Common myeloid progenitor, CD34-positive (primary cell): ENCODE measurements at regions not wholly inside any gene's neighbourhood (a gene's known extent, or its start where the extent isn't known, plus 50 kb on each side); places are given as distances from the start of the nearest gene placed in this dataset.

Source experiments
- CTCF ChIA-PET: fragments of 350-600 bp; sonication (Branson Sonifier 250); formaldehyde crosslinking; loops from one replicate; lab custom pipeline; 2021; ENCODE audit warnings: antibody characterized with exemption; lab: Charles Lee
- POLR2A ChIA-PET: fragments of 350-600 bp; sonication (Branson Sonifier 250); formaldehyde crosslinking; loops from one replicate; lab custom pipeline; 2021; ENCODE audit warnings: antibody characterized with exemption; lab: Charles Lee
- DNase-seq, 3 donors: peaks; one replicate each; pipeline versions ENCODE4 v3.0.0 to v3.0.0-alpha.2; 2013
- H3K27ac ChIP-seq, 2 experiments: 1 replicate in 1 of 2; 2 replicates in 1 of 2; pipeline ENCODE4 v1.7.0; 2013; ENCODE audit warnings: inconsistent platforms in 2 of 2, low read length in 2 of 2, mild to moderate bottlenecking in 2 of 2, low read depth in 1 of 2, moderate library complexity in 1 of 2; ENCODE audit not compliant: severe bottlenecking in 2 of 2, insufficient read depth in 1 of 2, poor library complexity in 1 of 2
- H3K27me3 ChIP-seq, 5 experiments: replicated peaks in 2 of 5; 1 replicate in 3 of 5; 2 replicates in 2 of 5; pipeline versions ENCODE4 v1.6.1 to v1.7.0; 2013; ENCODE audit warnings: low read length in 4 of 5, mild to moderate bottlenecking in 2 of 5, moderate library complexity in 2 of 5, inconsistent platforms in 1 of 5; ENCODE audit not compliant: insufficient read depth in 5 of 5, control insufficient read depth in 4 of 5
- H3K36me3 ChIP-seq, 4 experiments: 1 replicate in 2 of 4; 2 replicates in 2 of 4; pipeline versions ENCODE4 v1.6.1 to v1.7.0; 2013; ENCODE audit warnings: low read length in 3 of 4, control low read depth in 1 of 4, mild to moderate bottlenecking in 1 of 4; ENCODE audit not compliant: control insufficient read depth in 4 of 4, insufficient read depth in 4 of 4
- H3K4me1 ChIP-seq, 4 experiments: 1 replicate in 3 of 4; 2 replicates in 1 of 4; pipeline versions ENCODE4 v1.6.1 to v1.7.1; 2013; ENCODE audit warnings: low read length in 3 of 4, mild to moderate bottlenecking in 3 of 4, control low read depth in 1 of 4, inconsistent platforms in 1 of 4, moderate library complexity in 1 of 4; ENCODE audit not compliant: control insufficient read depth in 4 of 4, insufficient read depth in 4 of 4; ENCODE audit errors: control extremely low read depth in 1 of 4
- H3K4me3 ChIP-seq, 7 experiments: 1 replicate in 4 of 7; 2 replicates in 3 of 7; pipeline versions ENCODE4 v1.5.1 to v1.7.0; 2013; ENCODE audit warnings: mild to moderate bottlenecking in 7 of 7, low read length in 6 of 7, moderate library complexity in 6 of 7, inconsistent platforms in 2 of 7, low read depth in 2 of 7, control low read depth in 1 of 7; ENCODE audit not compliant: insufficient read depth in 4 of 7, control insufficient read depth in 1 of 7; ENCODE audit errors: extremely low read depth in 1 of 7
- H3K9me3 ChIP-seq, 5 experiments: 1 replicate in 4 of 5; 2 replicates in 1 of 5; pipeline versions ENCODE4 v1.6.1 to v1.7.1; 2013; ENCODE audit warnings: low read length in 4 of 5, mild to moderate bottlenecking in 2 of 5, inconsistent platforms in 1 of 5, low read depth in 1 of 5, moderate library complexity in 1 of 5; ENCODE audit not compliant: control insufficient read depth in 4 of 5, insufficient read depth in 2 of 5; ENCODE audit errors: control extremely low read depth in 1 of 5
- WGBS: methylation state at CpG from one replicate; pipeline ENCODE4 v1.1.5; 2013; ENCODE audit not compliant: insufficient coverage; 5-methylcytosine and 5-hydroxymethylcytosine counted together

- Histone ChIP-seq H3K27ac (no peak overlapping the region), H3K4me1 (peaks cover 7 to 20% (median 17%) of the 10 kb centered on the region in 4 experiments), H3K4me3 (no peak overlapping the region), H3K27me3 (peaks cover 0 to 2% (median 0%) of the 10 kb centered on the region in 5 experiments), H3K36me3 (no peaks in the 10 kb centered on the region), H3K9me3 (peaks cover 0 to 3% (median 0%) of the 10 kb centered on the region in 5 experiments)
- POLR2A ChIA-PET = no interaction called here
- 100% methylated on average over 1 of the region's 1 CpG for WGBS
- no peak for DNase-seq
- CTCF ChIA-PET = no interaction called here
Measured at GRCh38 chrX:42930071-42930470, 152.1 kb upstream of the PPP1R2C start.

DNA sequence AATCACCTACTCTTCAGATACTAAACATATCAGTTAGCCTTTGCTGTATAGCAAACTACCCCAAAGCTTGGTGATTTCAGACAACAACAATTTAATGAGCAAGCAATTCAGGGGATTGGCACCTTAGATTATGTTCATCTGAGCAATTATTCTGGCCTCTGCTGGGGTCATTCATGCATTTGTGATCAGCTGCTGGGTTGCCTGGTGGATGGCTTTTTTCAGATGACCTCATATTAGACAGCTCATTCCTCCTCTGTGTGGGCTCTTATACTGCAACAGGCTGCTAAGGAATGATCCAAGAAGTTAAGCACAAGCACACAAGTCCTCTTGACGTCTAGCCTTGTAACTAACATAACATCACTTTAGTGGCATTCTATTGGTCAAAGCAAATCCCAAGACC, 153.0 kb upstream of the PPP1R2C start:
- DNase-seq = no peak
- WGBS = 71% methylated on average over 1 of the region's 1 CpG
- peaks cover 0 to 2% (median 0%) of the 10 kb centered on the region in 5 experiments for H3K27me3 ChIP-seq
- H3K36me3 ChIP-seq = no peaks in the 10 kb centered on the region
- ChIA-PET POLR2A (no interaction called here), CTCF (no interaction called here)
- peaks cover 0 to 3% (median 0%) of the 10 kb centered on the region in 5 experiments for H3K9me3 ChIP-seq
- no peak overlapping the region for H3K27ac ChIP-seq
- no peak overlapping the region for H3K4me3 ChIP-seq
- H3K4me1 ChIP-seq = peaks cover 9 to 23% (median 17%) of the 10 kb centered on the region in 4 experiments

- Histone ChIP-seq H3K4me3 (no peak overlapping the region), H3K4me1 (peaks cover 9 to 23% (median 17%) of the 10 kb centered on the region in 4 experiments), H3K9me3 (peaks cover 0 to 3% (median 0%) of the 10 kb centered on the region in 5 experiments), H3K27ac (no peak overlapping the region), H3K27me3 (peaks cover 0 to 2% (median 0%) of the 10 kb centered on the region in 5 experiments), H3K36me3 (no peaks in the 10 kb centered on the region)
- CTCF ChIA-PET = no interaction called here
- POLR2A ChIA-PET = no interaction called here
- peak in 2 of 3 donors; percentile 45 to 58 for DNase-seq
- WGBS = no CpG with 5 or more reads among the region's 1 CpG
Measured at GRCh38 chrX:42933187-42933586, 155.2 kb upstream of the PPP1R2C start.

DNA sequence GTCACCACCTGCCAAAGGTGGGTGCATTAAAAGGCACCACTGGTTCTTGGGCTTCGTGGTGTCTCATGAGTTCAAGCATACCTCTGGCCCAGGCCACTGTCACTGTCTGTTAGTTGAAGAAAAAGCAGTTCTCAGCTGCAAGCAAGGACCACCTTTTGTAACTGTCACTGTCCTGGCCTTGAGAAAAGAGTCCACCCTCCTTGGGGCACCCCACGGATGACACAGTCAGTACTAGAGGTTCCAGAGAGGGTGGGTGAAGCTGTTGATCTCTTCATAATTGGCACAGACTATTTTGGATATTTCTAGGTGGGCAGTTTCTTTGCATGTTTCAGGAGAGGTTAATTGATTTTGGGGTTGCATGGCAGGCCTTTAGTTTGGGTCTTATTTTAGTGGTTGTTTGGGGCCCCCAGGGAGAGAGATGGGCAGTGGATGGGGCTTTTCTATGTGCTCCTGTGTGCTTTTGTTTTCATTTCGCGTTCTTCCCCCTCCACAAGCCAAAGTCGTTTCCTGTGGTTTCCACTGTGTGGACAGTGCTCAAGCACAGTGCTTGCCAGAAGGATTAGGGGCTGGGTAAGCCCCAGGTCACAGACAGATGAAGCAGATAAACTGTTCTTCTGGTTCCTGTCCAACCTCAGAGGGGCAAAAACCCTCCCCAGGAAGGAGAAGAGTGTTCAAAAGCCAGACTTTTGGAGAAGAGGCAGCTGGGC, 156.2 kb upstream of the PPP1R2C start:
- peak; percentile 36 to 88 (median 85) for DNase-seq
- H3K4me1 ChIP-seq = peaks cover 9 to 23% (median 17%) of the 10 kb centered on the region in 4 experiments
- H3K27ac ChIP-seq = no peak overlapping the region
- no peaks in the 10 kb centered on the region for H3K36me3 ChIP-seq
- POLR2A ChIA-PET = no interaction called here
- CTCF ChIA-PET = no interaction called here
- H3K27me3 ChIP-seq = peaks cover 0 to 2% (median 0%) of the 10 kb centered on the region in 5 experiments
- 16% methylated on average over 4 of the region's 5 CpGs for WGBS
- H3K9me3 ChIP-seq = peaks cover 0 to 3% (median 0%) of the 10 kb centered on the region in 5 experiments
- peak overlapping the region in 2 of 7 experiments; percentile 19 to 38 for H3K4me3 ChIP-seq

DNA sequence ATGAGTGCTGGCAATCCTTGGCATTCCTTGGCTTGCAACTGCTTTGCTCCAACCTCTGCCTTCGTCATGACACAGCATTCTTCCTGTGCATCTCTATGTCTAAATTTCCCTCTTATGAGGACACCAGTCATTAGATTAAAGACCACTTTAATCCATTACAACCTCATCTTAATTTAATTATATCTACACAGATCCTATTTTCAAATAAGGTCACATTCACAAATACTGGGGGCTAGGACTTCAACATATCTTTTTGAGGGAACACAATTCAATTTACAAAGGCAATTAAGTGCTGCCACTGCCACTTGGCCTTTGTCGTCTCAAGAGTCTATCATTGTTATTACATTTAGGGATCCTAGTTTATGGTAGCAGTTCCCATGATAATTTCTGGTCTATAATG, 163.7 kb upstream of the PPP1R2C start:
- ChIA-PET POLR2A (no interaction called here), CTCF (no interaction called here)
- 100% methylated on average over 1 of the region's 2 CpGs for WGBS

GRCh38 chrX:42943051-42943974, 165.3 kb upstream of the PPP1R2C start:
- Histone ChIP-seq H3K27me3 (no peaks in the 10 kb centered on the region), H3K4me1 (peaks cover 8 to 21% (median 13%) of the 10 kb centered on the region in 4 experiments), H3K4me3 (no peak overlapping the region), H3K36me3 (no peaks in the 10 kb centered on the region), H3K9me3 (no peaks in the 10 kb centered on the region), H3K27ac (no peak overlapping the region)
- POLR2A ChIA-PET = no interaction called here
- WGBS = 93% methylated on average over 3 of the region's 6 CpGs
- CTCF ChIA-PET = no interaction called here
- peak in 2 of 3 donors; percentile 53 to 63 for DNase-seq

More for the DNA sequence above, 163.7 kb upstream of the PPP1R2C start:
- Histone ChIP-seq H3K27me3 (no peaks in the 10 kb centered on the region), H3K27ac (no peak overlapping the region), H3K9me3 (no peaks in the 10 kb centered on the region), H3K4me1 (peaks cover 8 to 21% (median 13%) of the 10 kb centered on the region in 4 experiments), H3K4me3 (no peak overlapping the region), H3K36me3 (no peaks in the 10 kb centered on the region)
- no peak for DNase-seq
